Activated naive CD4-positive, alpha-beta T cell treated with anti-CD3 and anti-CD28 coated beads, Interleukin-2, amount 50 U/mL, for 16 hours (primary cell): ENCODE measurements at regions not wholly inside any gene's neighbourhood (a gene's known extent, or its start where the extent isn't known, plus 50 kb on each side); places are given as distances from the start of the nearest gene placed in this dataset.

Experiments
- DNase-seq: peaks from one replicate; pipeline ENCODE4 v3.0.0-alpha.2; 2020

DNA sequence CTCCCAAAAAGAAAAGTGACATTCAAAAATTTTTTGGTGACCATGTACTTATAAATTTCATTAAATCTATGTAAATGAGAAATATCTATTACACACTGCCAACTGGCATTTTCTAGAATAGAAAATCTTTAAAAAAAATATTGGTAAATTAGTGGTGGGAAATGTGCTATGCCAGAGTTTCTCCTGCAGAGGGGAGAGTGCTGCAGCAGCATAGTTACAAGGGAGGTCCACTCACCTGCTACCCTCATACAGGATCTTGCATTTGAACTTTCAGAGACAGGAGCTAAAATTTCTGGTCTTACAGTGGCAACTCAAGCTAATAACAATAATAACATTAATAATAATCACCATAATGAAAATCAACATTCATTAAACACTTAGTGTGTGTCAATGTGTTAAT lies 459.6 kb downstream of the NSUN3 start:
- no peak for DNase-seq

GRCh38 chr3:94524102-94524919 lies 461.4 kb downstream of the NSUN3 start:
- DNase-seq, result no peak

DNA sequence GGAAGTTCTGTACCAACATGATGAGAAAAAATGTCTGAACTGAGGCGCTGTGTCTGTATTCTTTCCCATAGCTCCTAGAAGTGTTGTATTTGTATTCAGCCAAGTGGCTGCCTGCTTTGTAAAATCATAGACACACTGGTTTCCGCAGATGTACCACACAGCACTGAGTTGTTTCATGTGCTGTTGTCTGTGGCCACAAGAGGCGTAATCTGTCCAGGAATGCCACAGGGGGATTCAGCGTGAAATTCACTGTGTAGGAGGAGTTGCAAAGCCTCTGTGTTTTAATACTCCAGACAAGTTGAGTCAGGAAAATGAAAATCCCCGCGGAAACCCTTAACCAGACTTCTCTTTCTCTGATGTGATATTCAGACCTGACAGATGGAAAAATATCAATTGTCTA lies 462.2 kb downstream of the NSUN3 start:
- no peak for DNase-seq

- no peak for DNase-seq
Observed at GRCh38 chr3:94529816-94530215, 467.0 kb downstream of the NSUN3 start.

DNA sequence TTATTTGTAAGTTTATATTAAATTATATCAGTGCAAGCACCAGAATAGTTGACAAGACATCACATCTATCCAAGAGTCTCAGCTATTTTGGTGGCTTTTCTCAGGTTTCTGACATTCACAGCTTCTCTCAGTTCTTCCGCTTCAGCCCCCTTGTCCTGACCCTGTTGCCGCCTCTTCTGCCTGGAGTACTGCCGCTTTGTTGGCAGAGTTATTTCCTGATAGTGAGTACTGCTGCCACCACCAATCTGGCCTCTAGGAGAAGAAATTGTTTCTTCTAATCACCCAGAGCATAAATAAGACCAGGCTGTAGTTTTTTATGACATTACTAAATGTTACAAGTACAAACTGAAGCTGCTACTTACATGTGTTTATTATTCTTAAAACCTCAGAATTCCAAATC lies 470.1 kb downstream of the NSUN3 start:
- DNase-seq, result no peak

GRCh38 chr3:94539937-94540336 lies 477.1 kb downstream of the NSUN3 start:
- no peak for DNase-seq

- no peak for DNase-seq
Observed at GRCh38 chr3:94543161-94543560, 480.3 kb downstream of the NSUN3 start.

DNA sequence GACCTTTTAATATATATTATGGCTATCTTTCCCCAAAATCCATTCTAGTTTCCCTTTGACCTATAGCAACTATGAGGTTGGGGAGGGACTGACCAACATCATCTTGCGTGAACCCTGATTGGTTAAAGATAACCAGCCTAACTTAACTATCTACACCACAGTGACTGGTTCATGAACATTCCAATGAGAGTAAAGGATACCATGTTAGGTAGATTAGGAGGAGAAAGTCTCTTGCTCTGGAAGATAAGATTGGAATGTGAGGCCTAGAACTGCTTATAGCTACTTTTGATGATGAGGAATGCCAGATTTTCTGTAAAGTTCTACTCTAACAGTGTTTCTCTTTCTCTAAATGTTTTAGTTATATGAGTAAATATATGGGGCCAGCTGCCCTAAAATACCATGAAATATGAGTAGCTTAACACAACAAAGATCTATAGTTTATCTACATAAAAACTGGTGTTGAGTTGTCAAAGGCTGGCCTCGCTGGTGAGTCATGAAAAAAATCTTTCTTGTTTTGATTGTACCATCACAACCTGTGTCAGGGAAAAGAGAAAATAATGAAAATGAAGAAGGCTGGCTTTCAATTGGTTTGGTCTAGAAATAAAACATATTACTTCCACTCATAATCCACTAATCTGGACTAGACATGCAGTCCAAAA lies 481.4 kb downstream of the NSUN3 start:
- DNase-seq, result no peak

- DNase-seq, result no peak
Observed at GRCh38 chr3:94548581-94549316, 485.9 kb downstream of the NSUN3 start.

- DNase-seq, result no peak
Observed at GRCh38 chr3:94561094-94561493, 498.2 kb downstream of the NSUN3 start.

DNA sequence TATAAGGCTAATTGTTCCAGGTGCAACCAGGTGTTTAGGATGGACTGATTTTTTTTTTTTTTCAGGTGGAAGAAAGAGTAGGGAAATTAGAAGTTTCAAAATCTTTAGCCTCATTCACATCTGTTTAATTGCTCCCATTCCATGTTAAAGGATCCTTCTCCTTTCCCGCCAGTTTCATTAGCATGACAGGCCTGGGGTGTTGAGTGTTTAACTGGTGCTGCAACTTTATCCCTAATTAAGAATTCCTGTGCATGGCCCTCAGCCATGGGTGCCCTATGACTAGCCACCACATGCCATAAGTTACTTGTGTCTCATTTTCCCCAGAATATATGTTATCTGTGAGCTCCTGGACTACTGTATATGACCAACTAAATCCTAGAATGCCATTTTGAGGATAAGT lies 501.4 kb downstream of the NSUN3 start:
- DNase-seq, result no peak

DNA sequence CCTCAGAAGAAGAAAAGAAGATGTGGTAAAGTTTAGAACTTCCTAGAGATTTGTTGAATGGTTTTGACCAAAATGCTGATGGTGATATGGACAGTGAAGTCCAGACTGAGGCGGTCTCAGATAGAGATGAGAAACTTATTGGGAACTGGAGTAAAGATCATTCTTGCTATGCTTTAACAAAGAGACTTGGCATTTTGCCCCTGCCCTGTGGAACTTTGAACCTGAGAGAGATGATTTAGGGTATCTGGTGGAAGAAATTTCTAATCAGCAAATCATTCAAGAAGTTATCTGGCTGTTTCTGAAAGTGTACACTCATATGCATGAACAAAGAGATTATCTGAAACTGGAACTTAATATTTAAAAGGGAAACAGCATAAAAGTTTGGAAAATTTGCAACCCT lies 505.2 kb downstream of the NSUN3 start:
- DNase-seq, result no peak

DNA sequence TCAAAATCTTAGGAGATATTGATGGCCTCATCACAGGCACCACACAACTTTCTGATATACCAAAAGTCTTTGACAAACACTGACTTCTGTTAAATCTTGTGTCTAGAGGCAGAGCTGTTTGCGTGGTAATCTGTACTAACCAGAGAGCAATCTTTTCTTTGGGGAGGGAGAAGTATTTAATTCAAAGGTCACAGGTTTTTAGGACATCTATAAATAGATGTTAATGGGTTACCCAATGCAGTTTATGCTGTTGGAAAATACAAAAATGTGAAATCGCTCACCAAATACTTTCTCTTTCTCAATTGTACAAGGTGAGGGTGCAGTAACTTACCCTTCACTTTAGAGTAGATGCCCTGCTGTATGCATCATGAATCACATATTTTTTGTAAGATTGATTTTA lies 510.5 kb downstream of the NSUN3 start:
- no peak for DNase-seq

GRCh38 chr3:94587291-94587690 lies 524.4 kb downstream of the NSUN3 start:
- DNase-seq, result no peak

GRCh38 chr3:94593526-94594150 lies 530.8 kb downstream of the NSUN3 start:
- no peak for DNase-seq

GRCh38 chr3:94596141-94596540 lies 533.3 kb downstream of the NSUN3 start:
- DNase-seq, result no peak

GRCh38 chr3:94596887-94597566 lies 534.2 kb downstream of the NSUN3 start:
- no peak for DNase-seq

- DNase-seq, result no peak
Observed at GRCh38 chr3:94607778-94608177, 544.9 kb downstream of the NSUN3 start.

GRCh38 chr3:94609908-94610307 lies 547.0 kb downstream of the NSUN3 start:
- DNase-seq, result no peak

DNA sequence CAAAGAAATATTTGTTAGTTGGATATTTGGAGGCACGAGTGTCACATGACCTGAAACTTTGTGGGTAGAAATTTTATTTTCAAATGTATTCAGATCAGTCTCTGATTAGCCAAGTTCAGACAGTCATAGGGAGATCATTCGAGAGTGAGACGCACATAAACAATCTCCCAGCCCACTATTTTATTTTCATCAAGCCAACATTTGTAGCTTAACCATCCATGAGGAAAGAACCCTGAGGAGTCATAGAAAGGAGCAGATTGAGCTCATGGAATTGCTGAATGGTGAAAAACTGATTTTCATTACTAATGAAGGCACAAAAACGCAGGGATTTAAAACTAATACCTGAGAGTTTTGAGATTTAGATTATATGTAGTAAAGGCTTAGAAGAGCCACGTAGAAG lies 548.7 kb downstream of the NSUN3 start:
- DNase-seq, result no peak

GRCh38 chr3:94612631-94613030 lies 549.8 kb downstream of the NSUN3 start:
- DNase-seq, result no peak

DNA sequence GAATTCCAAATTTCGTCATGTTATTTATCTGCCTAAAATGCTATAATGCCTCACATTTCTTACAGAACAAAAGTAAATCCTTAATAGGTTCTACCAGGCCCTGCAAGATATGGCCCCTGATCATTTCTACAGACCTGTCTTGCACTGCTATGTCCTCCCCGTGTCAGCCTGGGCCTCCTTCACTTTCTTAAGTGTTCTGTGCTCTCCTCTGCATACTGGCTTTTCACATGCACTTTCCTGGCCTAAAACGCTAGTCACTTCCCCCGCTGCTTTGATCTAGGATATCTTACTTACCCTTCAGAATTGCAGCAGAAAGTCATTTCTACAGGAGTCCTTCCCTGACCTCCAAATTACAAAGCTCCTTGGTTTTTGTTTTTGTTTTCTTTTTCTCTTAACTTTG lies 551.3 kb downstream of the NSUN3 start:
- no peak for DNase-seq
